Erythroblast (primary cell): ENCODE measurements at regions not wholly inside any gene's neighbourhood (a gene's known extent, or its start where the extent isn't known, plus 50 kb on each side); places are given as distances from the start of the nearest gene placed in this dataset.

Experiments used
- GATA1 ChIP-seq: IDR thresholded peaks from 2 replicates; pipeline ENCODE4 v1.6.1; 2011; ENCODE audit warnings: low read depth, mild to moderate bottlenecking, control low read depth, low read length, moderate library complexity
- POLR2A ChIP-seq: IDR thresholded peaks from 2 replicates; pipeline ENCODE4 v1.6.1; 2011; ENCODE audit warnings: mild to moderate bottlenecking, low read length

DNA sequence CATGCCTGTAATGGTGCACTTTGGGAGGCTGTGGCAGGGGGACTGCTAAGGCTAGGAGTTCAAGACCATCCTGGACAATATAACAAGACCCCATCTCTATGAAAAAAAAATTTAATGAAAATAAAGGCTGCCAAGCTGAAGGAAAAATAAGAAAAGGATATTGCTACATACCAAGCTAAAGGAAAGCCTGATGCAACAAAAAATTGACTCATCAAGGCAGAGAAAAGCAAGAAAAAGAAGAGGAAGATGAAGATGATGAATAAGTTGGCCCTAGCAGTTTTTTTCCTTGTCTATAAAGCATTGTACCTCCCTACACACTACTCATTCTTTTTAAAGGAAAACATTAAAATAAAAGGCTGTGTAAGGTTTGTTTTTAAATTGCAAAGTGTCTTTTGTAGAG, 441.9 kb upstream of the MDFIC2 start:
- TF ChIP-seq POLR2A (no peak), GATA1 (no peak)
